ENCODE measurements at regions not wholly inside any gene's neighbourhood (a gene's known extent, or its start where the extent isn't known, plus 50 kb on each side); places are given as distances from the start of the nearest gene placed in this dataset.

DNA sequence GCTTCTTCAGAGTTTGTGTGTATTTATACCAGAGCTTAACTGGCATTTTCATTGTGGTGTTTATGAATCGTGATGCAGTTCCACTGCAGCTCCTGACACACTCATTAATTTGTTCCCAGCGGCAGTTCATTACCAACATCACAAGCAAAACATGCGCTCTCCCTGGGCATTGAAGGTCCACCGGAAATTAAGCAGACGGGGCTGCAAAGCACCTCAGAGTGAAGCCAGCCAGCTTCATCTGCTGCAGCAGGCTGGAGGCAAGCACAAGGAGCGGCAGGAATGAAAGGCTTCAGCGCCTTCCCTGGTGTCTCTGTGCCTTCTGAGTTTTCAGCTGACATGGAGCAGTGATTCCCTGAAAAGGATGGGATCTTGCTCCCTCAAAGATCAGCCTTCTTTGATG lies 246.0 kb upstream of the SPTLC3 start:
- TF ChIP-seq, protein P1, sequence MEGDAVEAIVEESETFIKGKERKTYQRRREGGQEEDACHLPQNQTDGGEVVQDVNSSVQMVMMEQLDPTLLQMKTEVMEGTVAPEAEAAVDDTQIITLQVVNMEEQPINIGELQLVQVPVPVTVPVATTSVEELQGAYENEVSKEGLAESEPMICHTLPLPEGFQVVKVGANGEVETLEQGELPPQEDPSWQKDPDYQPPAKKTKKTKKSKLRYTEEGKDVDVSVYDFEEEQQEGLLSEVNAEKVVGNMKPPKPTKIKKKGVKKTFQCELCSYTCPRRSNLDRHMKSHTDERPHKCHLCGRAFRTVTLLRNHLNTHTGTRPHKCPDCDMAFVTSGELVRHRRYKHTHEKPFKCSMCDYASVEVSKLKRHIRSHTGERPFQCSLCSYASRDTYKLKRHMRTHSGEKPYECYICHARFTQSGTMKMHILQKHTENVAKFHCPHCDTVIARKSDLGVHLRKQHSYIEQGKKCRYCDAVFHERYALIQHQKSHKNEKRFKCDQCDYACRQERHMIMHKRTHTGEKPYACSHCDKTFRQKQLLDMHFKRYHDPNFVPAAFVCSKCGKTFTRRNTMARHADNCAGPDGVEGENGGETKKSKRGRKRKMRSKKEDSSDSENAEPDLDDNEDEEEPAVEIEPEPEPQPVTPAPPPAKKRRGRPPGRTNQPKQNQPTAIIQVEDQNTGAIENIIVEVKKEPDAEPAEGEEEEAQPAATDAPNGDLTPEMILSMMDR (IDR thresholded peaks at IDR 0.05; ENCODE audit: low read depth, low read length, missing control alignments), result no peak
- H3K27ac ChIP-seq, result no peak overlapping the region
- in situ Hi-C loops (cut with HindIII; ENCODE audit: low pct_ligation_motif_present, low sequenced_read_pairs), result no loop called here
- DNase-seq, result no peak
- H3K27me3 ChIP-seq (replicated peaks), result no peaks in the 10 kb centered on the region
- no peak overlapping the region for H3K4me3 ChIP-seq (ENCODE audit: low read depth, low read length)
- no peaks in the 10 kb centered on the region for H3K36me3 ChIP-seq (replicated peaks)

DNA sequence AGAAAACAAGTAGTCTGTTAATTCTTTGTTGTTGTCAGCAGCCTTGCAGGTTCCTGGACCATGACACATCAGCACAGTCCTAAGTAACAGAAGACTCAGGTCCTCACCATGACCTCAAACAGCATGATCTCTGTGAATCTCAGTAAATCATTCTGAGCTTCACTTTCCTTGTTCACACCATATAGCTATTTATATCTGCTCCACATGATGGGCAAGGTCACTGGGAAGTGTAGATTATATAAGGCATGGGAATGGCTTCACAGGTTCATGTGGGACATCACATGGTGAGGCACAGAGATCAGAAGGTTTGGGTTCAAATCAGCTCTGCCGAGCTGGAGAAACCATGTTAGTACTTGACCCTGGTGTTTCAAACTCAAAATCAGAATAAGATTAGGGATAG lies 245.4 kb upstream of the SPTLC3 start:
- H3K27me3 ChIP-seq (replicated peaks), result no peaks in the 10 kb centered on the region
- H3K4me3 ChIP-seq (ENCODE audit: low read depth, low read length), result no peak overlapping the region
- TF ChIP-seq, protein P1 (IDR thresholded peaks at IDR 0.05; ENCODE audit: low read depth, low read length, missing control alignments), result no peak
- H3K36me3 ChIP-seq (replicated peaks), result no peaks in the 10 kb centered on the region
- H3K27ac ChIP-seq, result no peak overlapping the region
- DNase-seq, result no peak
- in situ Hi-C loops (cut with HindIII; ENCODE audit: low pct_ligation_motif_present, low sequenced_read_pairs), result no loop called here

DNA sequence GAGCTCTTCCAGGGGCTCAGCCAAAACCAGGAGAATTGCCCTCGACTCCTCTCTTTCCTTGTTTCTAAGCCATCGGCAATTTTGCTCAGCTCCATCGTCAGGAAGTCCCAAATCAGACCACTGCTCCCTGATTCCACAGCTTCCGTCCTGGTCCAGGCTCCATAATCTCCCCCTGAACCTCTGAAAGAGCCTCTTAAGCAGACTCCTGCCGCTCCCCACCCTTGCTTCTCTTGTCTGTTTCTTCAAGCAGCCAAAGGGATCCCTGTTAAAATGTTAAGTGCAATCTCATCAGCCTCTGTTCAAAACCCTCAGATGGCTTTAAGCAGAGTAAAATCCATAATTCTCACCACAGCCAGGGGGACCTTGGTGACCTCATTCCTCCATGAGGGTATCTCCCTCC lies 244.7 kb upstream of the SPTLC3 start:
- TF ChIP-seq, protein P1 (IDR thresholded peaks at IDR 0.05; ENCODE audit: low read depth, low read length, missing control alignments), result no peak
- Histone ChIP-seq H3K27ac (no peak overlapping the region), H3K36me3 (replicated peaks) (no peaks in the 10 kb centered on the region), H3K27me3 (replicated peaks) (no peaks in the 10 kb centered on the region), H3K4me3 (ENCODE audit: low read depth, low read length) (no peak overlapping the region)
- no peak for DNase-seq
- in situ Hi-C loops (cut with HindIII; ENCODE audit: low pct_ligation_motif_present, low sequenced_read_pairs), result no loop called here

DNA sequence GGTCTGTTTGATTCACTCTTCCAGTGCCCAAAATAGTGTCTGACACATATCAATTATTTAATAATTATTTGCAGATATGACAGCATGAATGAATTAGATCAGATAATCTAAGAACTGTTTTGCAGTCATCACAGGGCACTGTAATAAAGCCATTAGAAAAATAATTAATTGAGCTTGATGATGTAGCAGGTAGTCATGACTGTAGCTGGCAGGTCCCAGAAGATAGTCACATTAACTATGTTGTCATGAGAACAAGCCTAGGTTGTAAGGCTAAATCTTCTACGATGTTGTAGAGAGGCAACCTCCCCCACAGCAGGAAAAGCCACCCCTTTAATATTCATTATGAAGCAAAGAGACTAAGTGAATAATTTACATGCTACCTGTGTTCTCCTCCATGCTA lies 243.9 kb upstream of the SPTLC3 start:
- in situ Hi-C loops (cut with HindIII; ENCODE audit: low pct_ligation_motif_present, low sequenced_read_pairs), result no loop called here
- TF ChIP-seq, protein P1 (IDR thresholded peaks at IDR 0.05; ENCODE audit: low read depth, low read length, missing control alignments), result no peak
- DNase-seq, result no peak
- H3K36me3 ChIP-seq (replicated peaks), result no peaks in the 10 kb centered on the region
- no peak overlapping the region for H3K4me3 ChIP-seq (ENCODE audit: low read depth, low read length)
- no peak overlapping the region for H3K27ac ChIP-seq
- H3K27me3 ChIP-seq (replicated peaks), result no peaks in the 10 kb centered on the region

DNA sequence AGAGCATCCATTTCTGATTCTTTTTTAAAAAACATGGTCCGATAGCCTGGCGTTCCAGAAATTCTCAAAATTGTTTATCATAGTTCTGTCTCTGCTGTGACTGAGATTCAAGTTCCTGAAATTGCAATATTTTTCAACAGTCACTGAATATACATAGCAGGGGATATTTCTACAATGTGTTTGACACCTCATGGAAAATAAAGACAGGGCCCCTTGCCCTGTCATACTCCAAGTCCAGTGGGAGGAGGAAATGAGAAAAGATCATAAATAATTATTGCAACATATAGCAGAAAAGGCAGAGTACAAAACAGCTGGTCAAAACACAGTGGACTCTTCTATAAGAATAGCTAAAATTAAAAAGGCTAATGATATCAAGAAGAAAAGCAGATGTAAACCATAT lies 234.8 kb upstream of the SPTLC3 start:
- TF ChIP-seq, protein P1 (IDR thresholded peaks at IDR 0.05; ENCODE audit: low read depth, low read length, missing control alignments), result no peak
- Histone ChIP-seq H3K27ac (no peak overlapping the region), H3K4me3 (ENCODE audit: low read depth, low read length) (no peak overlapping the region), H3K36me3 (replicated peaks) (no peaks in the 10 kb centered on the region), H3K27me3 (replicated peaks) (no peaks in the 10 kb centered on the region)
- in situ Hi-C loops (cut with HindIII; ENCODE audit: low pct_ligation_motif_present, low sequenced_read_pairs), result no loop called here
- DNase-seq, result no peak

DNA sequence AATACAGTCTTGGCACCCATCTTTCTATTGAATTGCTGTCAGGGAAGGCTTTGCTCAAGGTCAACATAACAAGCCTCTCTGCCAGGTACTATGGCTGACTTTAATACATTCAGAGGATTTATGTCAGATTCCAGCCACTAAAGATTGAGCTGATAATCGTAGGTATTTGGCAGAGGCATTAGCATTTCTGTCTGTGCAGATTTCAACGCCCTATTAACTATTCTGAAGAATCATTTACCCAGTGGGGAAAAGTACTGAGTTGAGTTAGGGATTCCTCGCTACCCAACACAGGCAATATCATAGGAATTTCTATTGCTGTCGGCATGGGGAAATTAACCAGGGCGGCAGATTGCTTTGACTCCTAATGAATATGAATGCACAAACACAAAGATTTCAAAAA lies 233.7 kb upstream of the SPTLC3 start:
- Histone ChIP-seq H3K4me3 (ENCODE audit: low read depth, low read length) (no peak overlapping the region), H3K27me3 (replicated peaks) (no peaks in the 10 kb centered on the region), H3K36me3 (replicated peaks) (no peaks in the 10 kb centered on the region), H3K27ac (no peak overlapping the region)
- TF ChIP-seq, protein P1 (IDR thresholded peaks at IDR 0.05; ENCODE audit: low read depth, low read length, missing control alignments), result no peak
- DNase-seq, result no peak
- in situ Hi-C loops (cut with HindIII; ENCODE audit: low pct_ligation_motif_present, low sequenced_read_pairs), result no loop called here

Data from brain microvascular endothelial cell (primary cell).